GM12872 (cell line): ENCODE measurements at regions not wholly inside any gene's neighbourhood (a gene's known extent, or its start where the extent isn't known, plus 50 kb on each side); places are given as distances from the start of the nearest gene placed in this dataset.

Experiments
- TF ChIP-seq, protein P1 (sequence below): IDR thresholded peaks from 3 replicates; pipeline ENCODE4 v1.5.1; 2011; ENCODE audit warnings: low read depth, mild to moderate bottlenecking, low read length, moderate library complexity; ENCODE audit not compliant: insufficient read depth

DNA sequence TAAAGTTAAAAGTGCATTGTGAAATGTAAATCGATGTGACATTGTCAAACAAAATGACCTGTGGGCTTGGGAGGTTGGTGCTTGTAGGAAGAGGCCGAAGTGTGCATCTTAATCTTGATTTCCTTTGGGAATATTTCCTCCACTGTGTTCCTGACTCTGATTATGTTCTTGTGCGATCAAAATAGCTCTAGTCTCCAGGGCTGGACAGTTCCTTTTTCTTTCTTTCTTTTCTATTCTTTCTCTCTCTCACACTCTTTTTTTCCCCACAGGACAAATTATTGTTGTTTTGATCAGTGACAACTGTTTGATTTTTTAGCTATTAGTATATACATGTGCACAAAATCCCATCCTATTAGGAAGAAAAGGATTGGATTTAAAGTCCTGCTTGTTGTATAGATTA is 347.5 kb downstream of the ZSWIM6 start:
- TF ChIP-seq, protein P1, sequence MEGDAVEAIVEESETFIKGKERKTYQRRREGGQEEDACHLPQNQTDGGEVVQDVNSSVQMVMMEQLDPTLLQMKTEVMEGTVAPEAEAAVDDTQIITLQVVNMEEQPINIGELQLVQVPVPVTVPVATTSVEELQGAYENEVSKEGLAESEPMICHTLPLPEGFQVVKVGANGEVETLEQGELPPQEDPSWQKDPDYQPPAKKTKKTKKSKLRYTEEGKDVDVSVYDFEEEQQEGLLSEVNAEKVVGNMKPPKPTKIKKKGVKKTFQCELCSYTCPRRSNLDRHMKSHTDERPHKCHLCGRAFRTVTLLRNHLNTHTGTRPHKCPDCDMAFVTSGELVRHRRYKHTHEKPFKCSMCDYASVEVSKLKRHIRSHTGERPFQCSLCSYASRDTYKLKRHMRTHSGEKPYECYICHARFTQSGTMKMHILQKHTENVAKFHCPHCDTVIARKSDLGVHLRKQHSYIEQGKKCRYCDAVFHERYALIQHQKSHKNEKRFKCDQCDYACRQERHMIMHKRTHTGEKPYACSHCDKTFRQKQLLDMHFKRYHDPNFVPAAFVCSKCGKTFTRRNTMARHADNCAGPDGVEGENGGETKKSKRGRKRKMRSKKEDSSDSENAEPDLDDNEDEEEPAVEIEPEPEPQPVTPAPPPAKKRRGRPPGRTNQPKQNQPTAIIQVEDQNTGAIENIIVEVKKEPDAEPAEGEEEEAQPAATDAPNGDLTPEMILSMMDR: no peak

DNA sequence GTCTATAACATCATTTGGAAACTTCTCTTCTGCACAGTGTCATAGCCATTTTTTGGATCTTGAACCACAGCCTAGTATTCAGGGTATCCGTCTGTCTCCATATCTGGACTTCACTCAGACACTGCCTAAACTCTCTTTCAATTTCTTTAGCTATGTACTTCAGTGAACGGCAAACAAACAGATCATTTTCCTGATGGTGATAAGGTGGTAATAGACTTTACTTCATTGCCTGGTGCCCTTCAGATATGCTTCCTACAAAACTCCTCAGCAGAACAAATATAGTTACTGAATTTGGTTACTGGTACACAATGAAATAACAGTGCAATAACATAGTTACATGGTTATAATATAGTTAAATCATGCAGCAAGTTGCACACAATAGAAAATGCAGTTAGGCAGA is 348.2 kb downstream of the ZSWIM6 start:
- TF ChIP-seq, protein P1: no peak

GRCh38 chr5:61683148-61683547 is 351.1 kb downstream of the ZSWIM6 start:
- TF ChIP-seq, protein P1: no peak

DNA sequence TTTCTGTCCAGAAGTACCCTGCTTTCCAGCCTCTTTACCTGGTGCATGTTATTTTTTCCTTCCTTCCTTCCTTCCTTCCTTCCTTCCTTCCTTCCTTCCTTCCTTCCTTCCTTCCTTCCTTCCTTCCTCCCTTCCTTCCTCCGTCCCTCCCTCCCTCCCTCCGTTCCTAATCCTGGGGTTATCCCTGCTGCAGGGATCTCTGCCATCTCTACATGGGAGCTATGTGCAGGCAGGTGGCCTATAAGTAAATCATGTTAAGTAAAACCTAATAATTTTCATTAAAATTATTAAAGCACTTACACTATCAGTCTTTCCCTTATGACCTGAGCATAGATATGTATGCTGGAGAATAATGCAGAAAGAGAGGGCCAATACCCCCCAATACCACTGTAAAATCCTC is 351.9 kb downstream of the ZSWIM6 start:
- TF ChIP-seq, protein P1: no peak

GRCh38 chr5:61686491-61687257 is 354.6 kb downstream of the ZSWIM6 start:
- TF ChIP-seq, protein P1: no peak

DNA sequence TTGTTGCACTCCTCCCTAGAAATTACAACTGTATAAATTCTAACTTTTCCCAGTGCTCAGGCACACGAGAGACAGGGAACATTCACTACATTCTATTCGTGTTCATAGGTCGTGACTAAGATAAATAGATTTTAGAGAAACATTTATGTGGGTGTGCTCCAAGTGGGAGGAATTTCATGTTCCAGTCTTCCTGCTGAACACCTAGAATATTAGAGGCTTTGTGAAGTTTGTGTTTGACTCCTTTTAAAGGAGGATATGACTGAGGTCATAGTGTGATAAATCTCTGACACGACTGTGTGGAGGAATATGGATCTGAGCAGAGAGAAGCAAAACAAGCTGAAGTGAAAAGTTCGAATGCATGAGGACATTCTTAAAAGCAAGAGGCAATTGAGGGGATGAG is 355.3 kb downstream of the ZSWIM6 start:
- TF ChIP-seq, protein P1: no peak

- TF ChIP-seq, protein P1: no peak
Observed at GRCh38 chr5:61689153-61689846, 357.2 kb downstream of the ZSWIM6 start.
